ENCODE measurements at regions not wholly inside any gene's neighbourhood (a gene's known extent, or its start where the extent isn't known, plus 50 kb on each side); places are given as distances from the start of the nearest gene placed in this dataset.
"Not testable (repeated sequence)": the region's sequence is repeated elsewhere in the genome, so short reads cannot be mapped to it uniquely, and the experiment has no call there.

DNA sequence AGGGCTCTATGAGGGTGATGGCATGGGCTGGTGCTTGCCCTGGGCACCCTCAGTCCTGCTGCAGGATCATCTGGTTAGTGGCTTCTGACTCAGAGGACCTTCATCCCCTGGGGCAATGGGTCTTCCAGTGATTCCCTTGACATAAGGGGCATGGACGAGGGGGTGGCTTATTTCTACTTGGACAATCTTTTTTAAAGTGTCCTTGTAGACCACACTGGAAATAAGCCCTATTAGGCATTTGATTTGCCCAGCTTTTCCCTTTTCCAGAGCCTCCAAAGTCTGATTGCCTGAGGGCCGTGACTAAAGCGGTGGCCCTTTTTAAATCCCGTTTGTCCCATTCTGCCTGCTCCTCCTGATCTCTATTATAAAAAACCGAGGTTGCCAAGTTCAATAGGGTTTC lies 251.2 kb upstream of the CNR1 start:
- not testable (repeated sequence) for TF ChIP-seq POLR2A (IDR thresholded peaks at IDR 0.05)
- TF ChIP-seq, protein P1, sequence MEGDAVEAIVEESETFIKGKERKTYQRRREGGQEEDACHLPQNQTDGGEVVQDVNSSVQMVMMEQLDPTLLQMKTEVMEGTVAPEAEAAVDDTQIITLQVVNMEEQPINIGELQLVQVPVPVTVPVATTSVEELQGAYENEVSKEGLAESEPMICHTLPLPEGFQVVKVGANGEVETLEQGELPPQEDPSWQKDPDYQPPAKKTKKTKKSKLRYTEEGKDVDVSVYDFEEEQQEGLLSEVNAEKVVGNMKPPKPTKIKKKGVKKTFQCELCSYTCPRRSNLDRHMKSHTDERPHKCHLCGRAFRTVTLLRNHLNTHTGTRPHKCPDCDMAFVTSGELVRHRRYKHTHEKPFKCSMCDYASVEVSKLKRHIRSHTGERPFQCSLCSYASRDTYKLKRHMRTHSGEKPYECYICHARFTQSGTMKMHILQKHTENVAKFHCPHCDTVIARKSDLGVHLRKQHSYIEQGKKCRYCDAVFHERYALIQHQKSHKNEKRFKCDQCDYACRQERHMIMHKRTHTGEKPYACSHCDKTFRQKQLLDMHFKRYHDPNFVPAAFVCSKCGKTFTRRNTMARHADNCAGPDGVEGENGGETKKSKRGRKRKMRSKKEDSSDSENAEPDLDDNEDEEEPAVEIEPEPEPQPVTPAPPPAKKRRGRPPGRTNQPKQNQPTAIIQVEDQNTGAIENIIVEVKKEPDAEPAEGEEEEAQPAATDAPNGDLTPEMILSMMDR (IDR thresholded peaks at IDR 0.05) = not testable (repeated sequence)

All from thyroid gland (tissue), 4 donors.